Mucosa of gallbladder (tissue), 1 donor: ENCODE measurements at regions not wholly inside any gene's neighbourhood (a gene's known extent, or its start where the extent isn't known, plus 50 kb on each side); places are given as distances from the start of the nearest gene placed in this dataset.
A peak's percentile ranks its signal among the peaks of the same experiment; 100 is the strongest.

Experiments
- DNase-seq: peaks from one replicate; pipeline ENCODE4 v3.0.0-alpha.2; 2020; ENCODE audit warnings: low spot score
- donor health status: DM: no; HTN: no; CAD: no.

DNA sequence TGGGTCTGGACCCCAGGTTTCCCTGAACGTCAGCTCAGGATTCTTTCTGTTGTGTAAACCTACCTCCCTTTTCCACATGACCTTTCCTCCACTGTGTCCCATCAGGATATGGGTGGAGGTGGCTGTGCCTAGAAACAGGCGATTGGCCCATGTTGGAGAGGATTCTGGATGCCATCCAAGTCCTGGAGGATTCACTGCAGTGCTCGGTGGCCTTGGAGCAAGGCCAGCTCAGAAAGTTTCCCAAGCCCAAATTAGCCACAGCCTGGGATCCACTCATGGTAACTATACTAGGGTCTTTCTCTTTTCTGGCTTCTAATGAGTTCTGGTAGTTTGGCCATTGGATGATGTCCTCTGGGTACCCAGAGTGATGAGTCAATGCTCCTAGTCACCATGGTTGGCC lies 141.6 kb downstream of the SNX19 start:
- no peak for DNase-seq

DNA sequence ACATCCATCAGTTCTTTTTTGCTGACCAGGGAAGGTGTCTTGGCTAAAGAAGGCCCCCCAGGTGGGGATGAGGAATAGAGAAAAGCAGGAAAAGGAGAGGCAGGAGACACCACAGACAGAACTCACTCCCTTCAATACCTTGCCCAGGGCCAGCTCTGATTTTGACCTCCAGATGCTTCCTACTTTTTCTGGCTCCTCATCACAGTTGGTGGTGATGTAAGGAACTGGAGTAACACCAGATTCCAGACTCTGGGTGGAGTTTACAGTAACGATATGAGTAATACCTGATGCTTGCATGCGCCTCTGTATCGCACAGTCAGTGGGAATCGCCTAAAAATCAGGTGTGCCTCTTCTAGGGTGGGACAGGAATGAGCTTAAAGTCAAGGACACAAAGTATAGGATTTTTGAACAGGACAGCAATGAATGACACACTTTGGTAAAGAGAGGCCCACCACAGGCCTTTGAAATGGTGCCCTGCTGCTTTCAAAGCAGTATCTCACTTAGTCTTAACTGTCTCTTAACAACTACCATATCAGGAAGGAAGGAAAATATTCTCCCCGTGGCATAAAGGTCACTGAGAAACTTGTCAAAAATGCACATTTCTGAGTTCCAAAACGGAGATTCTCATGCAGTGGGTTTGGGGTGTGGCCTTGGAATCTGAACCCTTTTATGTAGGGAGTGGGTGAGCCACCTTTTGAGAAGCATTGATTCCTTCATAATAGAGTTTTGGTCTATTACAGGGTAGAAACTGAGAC lies 140.8 kb downstream of the SNX19 start:
- no peak for DNase-seq

DNA sequence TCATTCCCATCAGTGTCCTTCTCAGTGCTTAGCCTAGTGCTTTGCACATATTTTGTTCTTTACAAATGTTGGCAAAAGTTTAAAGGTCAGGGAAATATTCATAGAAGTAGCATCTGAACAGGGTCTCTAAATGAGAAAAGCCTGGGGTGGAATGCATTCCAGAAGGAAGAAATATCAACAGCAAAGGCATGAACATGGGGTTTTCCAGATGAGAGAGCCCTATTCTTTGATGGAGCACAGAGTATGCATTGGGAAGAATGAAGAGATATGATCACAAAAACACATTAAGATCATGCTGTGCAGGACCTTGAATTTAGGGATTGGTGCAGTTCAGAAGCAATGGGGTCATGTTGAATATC lies 140.2 kb downstream of the SNX19 start:
- no peak for DNase-seq

DNA sequence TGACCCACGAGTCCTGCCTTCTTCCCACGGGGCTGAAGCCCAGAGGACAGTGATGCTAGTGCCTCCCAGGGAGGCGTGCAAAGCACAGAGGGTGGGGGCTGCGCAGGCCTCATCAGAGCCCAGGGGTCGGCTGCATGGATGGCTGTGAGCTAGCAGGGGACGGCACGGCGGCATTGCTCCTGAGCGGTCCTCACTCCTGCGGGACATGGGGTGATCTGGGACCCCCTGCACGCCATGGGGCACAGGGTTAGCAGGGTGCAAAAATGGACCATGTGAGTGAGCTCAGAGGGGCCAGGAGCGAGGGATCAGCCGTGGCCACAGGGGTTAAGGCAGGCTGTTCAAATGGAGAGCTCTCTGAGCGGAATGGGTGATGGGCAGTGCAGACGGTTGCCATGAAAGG lies 138.3 kb downstream of the SNX19 start:
- no peak for DNase-seq

DNA sequence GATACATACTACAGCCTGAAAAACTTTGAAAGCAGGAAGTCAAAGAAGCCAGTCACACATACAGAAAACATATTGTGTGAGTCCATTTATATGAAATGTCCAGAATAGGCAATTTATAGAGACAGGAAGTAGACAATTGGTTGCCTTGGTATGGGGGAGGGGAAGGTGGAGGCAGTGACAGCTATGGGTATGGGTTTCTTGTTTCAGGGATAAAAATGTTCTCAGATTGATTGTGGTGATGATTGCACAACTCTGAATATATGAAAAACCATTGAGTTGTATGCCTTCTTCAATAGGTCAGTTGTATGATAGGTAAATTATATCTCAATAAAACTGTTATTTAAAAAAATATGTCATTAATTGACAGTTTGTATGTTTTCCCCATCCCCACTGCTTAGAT lies 137.6 kb downstream of the SNX19 start:
- no peak for DNase-seq

DNA sequence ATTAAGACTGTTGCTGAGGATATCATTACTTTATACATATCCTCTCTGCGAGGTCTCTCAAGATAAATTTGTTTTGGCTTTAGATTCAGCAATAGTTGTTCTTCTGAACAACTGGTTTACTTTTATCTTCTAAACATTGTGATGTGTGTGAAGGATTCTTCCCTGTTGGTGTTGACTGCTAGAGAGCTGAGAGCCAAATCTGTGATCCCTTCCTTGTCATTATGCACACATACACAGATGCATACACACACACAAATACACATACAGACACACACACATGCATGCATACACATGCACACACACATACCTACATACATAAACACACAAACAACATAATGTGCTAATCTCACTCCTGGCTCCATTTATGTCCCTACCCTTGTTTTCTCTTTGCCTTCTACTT lies 137.0 kb downstream of the SNX19 start:
- DNase-seq, result no peak

DNA sequence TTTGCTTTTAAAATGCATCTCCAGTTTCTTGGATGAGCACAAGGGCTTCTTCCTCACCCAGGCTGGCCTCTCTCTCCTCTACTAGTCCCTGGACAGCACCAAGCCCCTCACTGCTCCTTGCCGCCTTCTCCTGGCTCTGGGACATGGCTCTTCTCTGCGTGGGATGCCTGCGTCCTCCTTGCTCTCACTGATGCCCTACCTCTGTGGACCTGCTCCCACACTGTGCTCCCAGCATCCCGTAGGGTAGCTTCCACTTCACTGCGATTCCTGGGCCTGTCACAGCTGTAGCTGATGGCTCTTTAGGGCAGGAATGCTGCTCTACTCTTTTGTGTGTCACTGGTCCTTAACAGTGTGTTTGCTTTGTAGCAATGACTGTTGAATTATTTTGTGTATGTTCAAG lies 136.3 kb downstream of the SNX19 start:
- DNase-seq, result no peak

DNA sequence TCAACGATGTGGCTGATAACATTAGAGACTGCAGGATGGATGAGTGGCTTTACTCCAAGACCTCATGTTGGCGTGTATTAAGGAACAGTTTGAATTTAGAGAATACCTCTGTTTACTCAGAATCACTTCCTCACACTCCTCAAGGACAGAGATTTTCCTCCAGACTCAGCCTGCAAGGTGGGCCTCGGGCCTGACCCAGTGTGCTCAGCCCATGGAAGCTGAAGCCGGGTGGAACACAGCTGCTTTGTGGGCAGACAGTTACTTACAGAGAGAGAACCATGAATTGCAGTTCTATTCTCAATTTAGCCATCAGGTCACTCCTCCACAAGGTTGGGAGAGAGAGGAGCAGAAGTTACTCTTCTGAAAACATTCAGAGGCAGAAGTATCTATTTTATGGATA lies 135.8 kb downstream of the SNX19 start:
- no peak for DNase-seq

DNA sequence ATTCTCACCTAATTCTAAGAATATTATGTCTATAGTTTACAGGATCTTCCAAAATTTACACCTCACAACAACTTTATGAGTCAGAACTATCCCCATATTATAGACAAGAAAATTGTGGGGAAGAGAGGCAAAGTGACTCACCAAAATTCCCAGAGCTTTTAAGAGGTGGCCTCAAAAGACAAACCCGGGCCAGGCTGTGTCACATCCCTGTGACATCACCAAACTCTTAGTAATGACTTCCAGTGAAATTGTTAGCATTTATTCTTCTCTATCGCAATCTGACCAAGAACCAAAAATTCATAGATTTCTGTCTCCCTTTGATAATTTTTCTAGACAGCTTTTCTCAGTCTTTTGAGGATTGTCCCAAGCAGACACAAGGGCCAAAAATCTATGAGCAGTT lies 134.3 kb downstream of the SNX19 start:
- no peak for DNase-seq

DNA sequence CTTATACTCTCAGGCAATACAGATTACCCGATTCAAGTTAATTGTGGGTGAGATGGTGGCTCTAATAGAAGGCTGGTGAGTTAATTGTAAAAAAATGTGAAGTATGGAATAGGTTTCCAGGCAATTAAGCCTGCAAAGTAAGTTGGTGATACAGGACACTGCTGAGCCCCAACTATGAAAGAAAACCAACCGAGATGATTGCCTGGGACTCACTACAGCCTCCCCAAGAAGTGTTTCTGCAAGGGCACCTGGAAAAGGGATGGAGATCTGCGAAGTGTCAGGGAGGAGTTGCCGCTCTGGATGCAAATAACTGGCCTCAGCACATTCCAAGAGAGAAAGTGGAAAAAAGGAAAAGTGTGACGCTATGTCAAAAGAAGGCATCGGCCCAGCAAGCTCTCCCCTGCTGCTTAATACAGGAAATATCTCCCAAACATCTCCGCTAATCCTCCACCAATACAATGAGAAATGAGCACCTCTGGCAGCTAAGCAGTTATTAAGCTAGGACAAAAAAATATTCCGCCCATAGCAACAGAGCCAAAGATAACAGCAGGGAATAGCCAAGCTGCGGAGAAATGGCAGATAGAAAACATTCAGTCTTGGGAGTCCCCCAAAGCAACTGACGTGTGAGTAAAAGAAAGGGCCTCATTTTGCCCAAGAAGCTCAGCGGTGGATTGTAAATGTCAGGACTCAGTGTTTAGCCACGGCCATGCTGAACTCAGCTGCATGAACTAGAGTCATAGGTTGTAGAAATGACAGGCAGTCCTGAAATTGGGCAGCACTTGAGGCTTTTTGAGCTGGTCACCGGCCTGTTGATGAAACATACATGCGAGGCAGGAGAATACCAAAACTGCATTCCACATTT lies 133.7 kb downstream of the SNX19 start:
- peak; percentile 14 for DNase-seq

DNA sequence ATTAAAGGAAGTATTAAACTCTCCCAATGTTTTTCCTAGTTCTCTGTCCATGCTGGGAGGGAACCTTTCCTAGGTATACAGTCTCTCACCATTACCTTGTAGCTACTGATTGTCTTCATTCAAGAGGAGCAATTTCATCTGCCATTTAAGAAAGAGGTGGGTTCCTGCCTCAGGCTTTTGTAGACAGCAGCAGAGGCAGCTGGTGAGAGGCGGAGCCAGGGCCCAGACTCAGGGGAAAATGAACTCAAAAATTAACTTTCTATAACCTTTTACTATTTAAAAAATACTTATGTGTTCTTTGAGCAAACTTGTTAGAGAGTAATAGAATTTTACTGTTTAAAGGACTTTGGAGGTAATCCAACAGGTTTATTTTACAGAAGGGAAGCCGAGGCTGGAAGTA lies 133.0 kb downstream of the SNX19 start:
- DNase-seq, result no peak

DNA sequence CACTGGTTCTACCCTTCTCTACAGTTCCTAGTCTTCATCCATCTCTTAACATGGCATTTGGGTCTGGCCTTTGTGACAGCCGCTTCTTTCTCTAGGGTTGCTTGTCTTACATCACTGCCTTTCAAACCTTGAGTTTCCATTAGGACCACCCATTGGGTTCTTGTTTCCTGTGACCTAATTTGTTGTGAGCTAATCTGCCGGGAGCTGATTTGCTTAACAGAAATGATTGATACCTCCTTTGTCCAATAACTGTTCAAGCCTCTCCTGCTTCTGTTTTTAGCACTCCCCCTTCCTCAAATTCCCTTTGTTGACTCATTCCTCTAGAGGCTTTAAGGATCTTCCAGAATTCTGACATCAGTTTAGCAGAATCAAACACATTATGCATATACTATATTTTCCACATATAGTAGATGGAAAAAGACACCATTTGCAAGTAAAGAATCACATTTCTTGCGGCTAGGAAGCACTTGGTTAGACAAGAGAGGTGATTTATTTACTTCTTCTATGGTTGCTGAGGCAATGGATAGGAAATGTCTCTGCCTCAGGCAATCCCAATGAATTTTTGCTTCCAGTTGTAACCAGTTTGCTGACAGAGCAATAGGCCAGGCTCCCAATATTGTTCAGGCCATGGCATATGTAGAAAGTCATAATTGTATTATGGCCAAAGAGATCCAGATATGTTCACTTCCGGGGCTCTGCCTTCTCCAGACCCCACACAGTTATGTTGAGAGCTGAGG lies 130.7 kb downstream of the SNX19 start:
- no peak for DNase-seq

DNA sequence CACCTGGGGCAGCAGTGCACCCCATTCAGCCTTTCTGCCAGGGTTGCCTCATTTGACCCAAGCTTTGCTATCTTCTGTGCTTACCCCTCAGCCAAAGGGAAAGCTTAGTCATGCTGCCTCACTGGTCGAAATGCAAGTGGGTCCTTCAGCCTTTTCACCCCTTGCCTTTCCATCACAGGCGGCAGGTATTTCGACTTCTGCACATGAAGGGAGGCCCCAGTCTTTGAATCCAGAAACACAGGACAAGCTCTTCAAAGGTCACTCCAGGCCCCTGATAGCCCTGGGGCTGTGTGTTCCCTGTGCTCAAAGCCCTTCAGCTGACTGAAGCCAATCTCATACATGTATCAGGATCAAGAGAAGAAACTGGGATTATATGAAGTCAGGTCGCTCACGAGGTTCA lies 129.7 kb downstream of the SNX19 start:
- DNase-seq, result no peak

DNA sequence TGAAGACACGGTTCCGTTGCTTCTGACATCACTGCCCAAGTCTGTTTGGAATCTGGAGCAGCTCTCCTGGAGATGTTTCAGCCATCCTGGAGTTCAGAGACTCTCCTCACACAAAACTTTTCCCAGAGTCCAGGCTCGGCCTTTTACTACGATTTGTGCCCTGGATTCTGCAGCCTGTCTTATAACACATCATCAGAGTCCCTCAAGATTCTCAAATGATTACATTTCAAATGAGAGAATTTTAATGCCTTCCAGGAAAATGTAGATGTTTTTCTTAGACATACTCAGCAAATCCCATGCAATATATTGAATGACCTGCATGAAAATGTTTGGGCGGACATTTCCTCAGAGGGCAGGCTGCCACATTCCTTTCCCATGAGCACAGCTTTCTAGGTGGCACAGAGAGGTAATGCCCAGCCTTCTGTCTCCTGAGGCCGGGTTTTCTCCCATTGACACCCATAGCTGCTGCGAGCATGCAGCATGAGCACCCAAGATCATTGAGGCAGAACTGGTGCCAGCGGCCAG lies 129.1 kb downstream of the SNX19 start:
- DNase-seq, result peak; percentile 47

DNA sequence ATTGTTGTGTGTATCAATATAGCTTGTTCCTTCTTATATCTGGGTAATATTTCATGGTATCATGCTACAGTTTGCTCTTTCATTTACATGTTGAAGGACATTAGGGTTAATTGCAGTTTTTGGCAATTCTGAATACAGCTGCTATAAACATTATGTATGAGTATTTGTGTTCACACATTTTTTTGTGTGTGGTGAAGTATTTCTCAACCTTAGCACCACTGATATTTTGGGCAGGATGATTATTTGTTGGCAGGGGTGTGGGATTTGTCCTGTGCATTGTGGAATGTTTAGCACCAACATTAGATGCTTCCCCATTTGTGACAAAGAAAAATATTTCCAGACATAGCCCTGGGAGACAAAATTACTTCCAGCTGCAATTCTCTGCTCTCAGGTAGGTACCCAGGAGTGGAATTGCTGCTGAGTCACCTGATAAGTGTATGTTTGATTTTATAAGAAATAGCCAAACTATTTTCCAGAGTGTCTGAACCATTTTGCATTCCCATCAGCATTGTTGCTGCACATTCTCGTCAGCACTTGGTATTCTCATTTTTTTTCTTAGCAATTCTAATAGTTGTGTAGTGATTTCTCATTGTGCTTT lies 128.2 kb downstream of the SNX19 start:
- DNase-seq, result no peak

DNA sequence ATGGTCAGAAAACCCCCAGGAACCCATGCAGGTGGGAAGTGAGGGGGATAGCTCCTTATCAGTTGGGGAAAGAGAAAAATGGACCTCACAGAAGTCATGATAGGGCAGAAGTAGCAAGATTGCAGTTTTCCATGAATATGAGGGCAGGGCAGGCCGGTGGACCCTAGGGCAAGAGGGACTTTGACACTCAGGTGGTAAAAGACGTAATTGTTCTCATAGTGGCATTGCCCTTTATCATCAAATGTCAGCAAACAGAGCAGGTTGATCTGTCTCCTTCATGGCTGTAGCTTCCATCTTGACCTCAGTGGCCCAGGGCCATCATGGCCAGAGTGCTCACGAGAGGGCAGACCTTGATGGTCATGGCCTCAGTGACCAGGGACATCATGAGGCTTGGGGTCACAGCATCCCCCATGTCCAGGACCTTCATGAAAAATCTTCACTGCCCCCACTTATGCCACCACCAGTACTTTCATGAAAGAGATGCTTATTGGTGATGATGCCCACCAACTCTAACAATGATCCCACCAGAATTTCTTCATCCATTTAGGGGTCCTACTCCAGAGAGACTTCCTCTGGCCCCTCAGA lies 127.1 kb downstream of the SNX19 start:
- no peak for DNase-seq

DNA sequence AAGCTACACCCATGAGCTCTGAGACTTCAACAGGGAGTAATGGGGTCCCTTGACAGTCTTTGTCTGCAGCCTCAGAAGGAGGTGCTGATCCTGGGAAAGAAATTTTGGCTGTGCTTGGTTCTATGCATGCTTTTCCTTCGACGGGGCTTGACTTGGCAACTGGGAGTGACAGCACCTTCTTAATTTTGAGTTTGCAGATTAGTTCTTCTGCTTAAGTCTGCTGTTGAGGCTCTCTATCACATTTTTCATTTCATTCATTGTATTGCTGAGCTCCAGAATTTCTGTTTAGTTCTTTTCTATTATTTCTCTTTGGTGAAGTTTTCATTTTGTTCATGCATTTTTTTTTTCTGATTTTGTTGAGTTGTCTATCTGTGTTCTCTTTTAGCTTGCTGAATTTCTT lies 125.6 kb downstream of the SNX19 start:
- DNase-seq, result no peak

DNA sequence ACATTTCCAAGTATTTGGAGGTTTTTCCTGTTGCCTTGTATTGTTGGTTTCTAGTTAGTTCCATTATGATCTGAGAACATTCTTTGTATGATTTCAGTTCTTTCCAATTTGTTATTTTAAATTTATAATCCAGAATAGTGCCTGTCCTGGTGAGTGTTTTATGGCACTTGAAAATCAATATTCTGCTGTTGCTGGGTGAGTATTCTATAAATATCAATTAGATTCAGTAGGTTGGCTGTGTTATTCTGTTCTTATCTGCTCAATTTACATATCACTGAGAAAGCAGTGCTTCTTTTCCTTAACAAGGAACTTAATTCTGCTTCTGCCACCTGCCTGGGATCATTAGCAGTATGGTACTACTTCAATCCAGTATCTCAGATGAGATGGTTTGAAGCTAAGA lies 123.5 kb downstream of the SNX19 start:
- no peak for DNase-seq

DNA sequence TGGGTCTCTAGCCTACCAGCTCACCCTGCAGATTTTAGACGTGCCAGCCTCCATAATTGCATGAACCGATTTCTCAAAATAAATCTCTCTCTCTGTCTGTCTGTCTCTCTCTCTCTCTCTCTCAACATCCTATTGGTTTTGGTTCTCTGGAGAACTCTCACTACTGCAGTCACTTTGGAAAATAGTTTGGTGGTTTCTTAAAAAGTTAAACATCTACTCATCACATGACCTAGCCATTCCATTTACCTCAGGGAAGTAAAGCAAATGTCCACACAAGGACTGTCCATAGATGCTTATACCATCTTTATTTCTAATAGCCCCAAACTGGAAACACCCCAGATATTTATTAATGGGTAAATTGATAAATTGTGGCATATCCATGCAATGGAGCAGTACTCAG lies 119.5 kb downstream of the SNX19 start:
- DNase-seq, result no peak

DNA sequence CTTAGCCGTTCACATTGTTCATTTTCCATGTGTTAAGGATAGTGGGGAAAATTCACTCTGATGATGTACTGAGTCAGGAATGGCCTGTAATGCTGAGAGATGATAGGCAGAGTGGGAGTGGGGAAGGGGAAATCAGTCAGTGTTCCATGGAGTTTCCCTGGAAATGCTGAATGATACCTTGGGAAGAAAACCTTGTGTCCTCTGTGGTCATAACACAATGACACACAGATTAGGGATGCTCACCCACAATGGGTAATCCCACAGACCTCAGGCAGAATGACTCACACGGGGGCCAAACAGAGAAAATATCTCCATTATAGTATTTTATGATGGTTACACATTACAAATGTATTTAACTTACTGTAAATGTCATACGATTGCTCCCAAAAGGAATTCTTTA lies 118.0 kb downstream of the SNX19 start:
- no peak for DNase-seq

DNA sequence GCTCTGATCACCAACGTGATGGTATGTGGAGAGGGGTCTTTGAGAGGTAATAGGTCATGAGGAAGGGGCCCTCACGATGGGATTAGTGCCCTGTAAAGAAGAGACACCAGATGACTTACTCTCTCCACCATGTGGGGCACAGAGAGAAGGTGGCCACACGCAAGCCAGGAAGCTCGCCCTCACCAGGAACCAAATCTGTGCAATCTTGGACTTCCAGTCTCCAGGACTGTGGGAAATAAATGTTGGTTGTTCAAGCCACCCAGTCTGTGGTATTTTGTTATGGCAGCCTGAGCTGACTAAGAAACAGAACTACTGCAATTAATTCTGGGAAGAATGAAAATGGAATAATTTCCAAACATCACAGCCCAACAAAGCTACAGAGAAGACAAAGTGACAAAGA lies 117.5 kb downstream of the SNX19 start:
- DNase-seq, result no peak
